ENCODE measurements at regions not wholly inside any gene's neighbourhood (a gene's known extent, or its start where the extent isn't known, plus 50 kb on each side); places are given as distances from the start of the nearest gene placed in this dataset.

DNA sequence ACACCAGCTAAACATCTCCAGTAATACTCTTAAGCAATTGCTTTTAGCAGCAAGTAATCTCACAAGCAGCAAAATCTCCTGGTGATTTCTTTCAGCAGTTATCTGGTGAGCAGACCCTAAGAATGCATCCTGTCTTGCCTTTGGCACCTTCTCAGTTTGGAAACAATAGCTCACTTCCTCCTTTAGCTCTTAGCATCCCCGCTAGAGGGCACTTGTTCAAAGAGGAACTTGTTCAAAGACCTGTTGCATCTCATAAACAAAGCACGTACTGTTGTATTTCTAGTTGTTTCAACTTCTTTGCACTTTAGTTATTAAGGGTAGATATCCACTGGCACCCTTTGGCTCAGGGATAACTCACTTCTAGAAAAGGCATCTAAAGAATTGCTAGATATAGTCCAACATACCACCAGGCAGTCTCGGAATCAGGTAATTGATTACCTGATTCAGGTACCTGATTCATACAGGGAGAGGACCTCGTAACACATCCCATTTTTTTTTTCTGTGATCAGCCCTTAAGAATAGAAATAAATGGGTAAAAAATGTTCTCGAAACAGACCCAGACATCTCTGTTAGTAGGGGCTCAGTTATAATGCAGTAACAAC is 81.9 kb upstream of the QRFPR start:
- Histone ChIP-seq H3K4me2 (no peak overlapping the region), H3K9me3 (ENCODE audit: insufficient read depth, low read depth) (no peaks in the 10 kb centered on the region), H3K27me3 (ENCODE audit: insufficient read depth, low read depth) (no peaks in the 10 kb centered on the region), H3K27ac (no peak overlapping the region), H3K4me3 (no peak overlapping the region), H3K36me3 (ENCODE audit: low read depth) (no peaks in the 10 kb centered on the region), H3K4me1 (replicated peaks; ENCODE audit: insufficient read depth) (no peaks in the 10 kb centered on the region), H4K20me1 (ENCODE audit: insufficient read depth) (no peaks in the 10 kb centered on the region), H3K79me2 (ENCODE audit: low read depth) (no peaks in the 10 kb centered on the region), H3K9me2 (ENCODE audit: insufficient read depth) (no peaks in the 10 kb centered on the region), H3F3A (ENCODE audit: insufficient read depth, low read depth) (no peaks in the 10 kb centered on the region), H2AFZ (no peak overlapping the region)
- TF ChIP-seq EZH2 (IDR thresholded peaks at IDR 0.05; ENCODE audit: low read depth), result no peak
- TF ChIP-seq, protein P1, sequence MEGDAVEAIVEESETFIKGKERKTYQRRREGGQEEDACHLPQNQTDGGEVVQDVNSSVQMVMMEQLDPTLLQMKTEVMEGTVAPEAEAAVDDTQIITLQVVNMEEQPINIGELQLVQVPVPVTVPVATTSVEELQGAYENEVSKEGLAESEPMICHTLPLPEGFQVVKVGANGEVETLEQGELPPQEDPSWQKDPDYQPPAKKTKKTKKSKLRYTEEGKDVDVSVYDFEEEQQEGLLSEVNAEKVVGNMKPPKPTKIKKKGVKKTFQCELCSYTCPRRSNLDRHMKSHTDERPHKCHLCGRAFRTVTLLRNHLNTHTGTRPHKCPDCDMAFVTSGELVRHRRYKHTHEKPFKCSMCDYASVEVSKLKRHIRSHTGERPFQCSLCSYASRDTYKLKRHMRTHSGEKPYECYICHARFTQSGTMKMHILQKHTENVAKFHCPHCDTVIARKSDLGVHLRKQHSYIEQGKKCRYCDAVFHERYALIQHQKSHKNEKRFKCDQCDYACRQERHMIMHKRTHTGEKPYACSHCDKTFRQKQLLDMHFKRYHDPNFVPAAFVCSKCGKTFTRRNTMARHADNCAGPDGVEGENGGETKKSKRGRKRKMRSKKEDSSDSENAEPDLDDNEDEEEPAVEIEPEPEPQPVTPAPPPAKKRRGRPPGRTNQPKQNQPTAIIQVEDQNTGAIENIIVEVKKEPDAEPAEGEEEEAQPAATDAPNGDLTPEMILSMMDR (conservative IDR thresholded peaks at IDR 0.05), result peak; percentile 76
- CTCF ChIA-PET, result interaction anchor here (0.7 to 1.0 kb wide), 4 partner anchors 30 to 407 kb away, joined by 3 to 6 read pairs (median 4); no protein-coding TSS in a partner anchor
- POLR2A ChIA-PET (ENCODE audit: unreplicated experiment), result interaction anchor here (0.6 to 0.7 kb wide), 2 partner anchors 11 to 195 kb away, joined by 3 to 5 read pairs; no protein-coding TSS in a partner anchor
- DNase-seq, result peak; percentile 25 to 41
- intact Hi-C loops (cut with micrococcal nuclease; ENCODE audit: unreplicated experiment), result loop anchor here (2.0 to 5.0 kb wide), 2 partner anchors 195 to 274 kb away; no protein-coding TSS in a partner anchor
- BruUV-seq (replicated peaks), result no TSS peak

DNA sequence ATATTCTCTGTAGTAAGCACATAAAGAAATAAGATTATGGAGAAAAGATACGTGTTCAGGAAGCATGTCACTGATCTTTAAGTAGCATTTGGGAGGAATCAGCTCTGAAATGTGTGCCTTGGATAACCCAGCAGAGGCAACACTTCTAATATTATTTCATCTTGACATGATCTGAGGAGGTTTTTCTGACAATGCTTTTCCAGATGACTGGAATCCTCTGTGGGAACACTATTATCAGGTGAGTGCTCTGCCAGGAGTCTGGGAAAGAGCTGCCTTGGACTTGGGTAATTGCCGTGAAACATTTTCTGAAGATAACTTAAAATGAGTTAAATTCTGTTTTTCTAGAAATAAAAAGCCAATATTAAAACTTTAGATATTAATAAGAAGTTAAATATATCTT is 78.2 kb upstream of the QRFPR start:
- intact Hi-C loops (cut with micrococcal nuclease; ENCODE audit: unreplicated experiment), result no loop called here
- BruUV-seq (replicated peaks), result no TSS peak
- DNase-seq, result no peak
- POLR2A ChIA-PET (ENCODE audit: unreplicated experiment), result no interaction called here
- Histone ChIP-seq H4K20me1 (ENCODE audit: insufficient read depth) (no peaks in the 10 kb centered on the region), H3K4me2 (no peak overlapping the region), H3K27me3 (ENCODE audit: insufficient read depth, low read depth) (no peaks in the 10 kb centered on the region), H3K4me1 (replicated peaks; ENCODE audit: insufficient read depth) (peaks cover 5% of the 10 kb centered on the region; the same call in 1 of the 2 replicates), H3F3A (ENCODE audit: insufficient read depth, low read depth) (no peaks in the 10 kb centered on the region; the same call in 1 of the 2 replicates), H3K9me2 (ENCODE audit: insufficient read depth) (no peaks in the 10 kb centered on the region), H2AFZ (no peak overlapping the region), H3K27ac (no peak overlapping the region), H3K4me3 (no peak overlapping the region), H3K36me3 (ENCODE audit: low read depth) (no peaks in the 10 kb centered on the region), H3K9me3 (ENCODE audit: insufficient read depth, low read depth) (no peaks in the 10 kb centered on the region), H3K79me2 (ENCODE audit: low read depth) (no peaks in the 10 kb centered on the region)
- CTCF ChIA-PET, result no interaction called here
- TF ChIP-seq EZH2 (IDR thresholded peaks at IDR 0.05; ENCODE audit: low read depth), result no peak
- TF ChIP-seq, protein P1 (conservative IDR thresholded peaks at IDR 0.05), result no peak

DNA sequence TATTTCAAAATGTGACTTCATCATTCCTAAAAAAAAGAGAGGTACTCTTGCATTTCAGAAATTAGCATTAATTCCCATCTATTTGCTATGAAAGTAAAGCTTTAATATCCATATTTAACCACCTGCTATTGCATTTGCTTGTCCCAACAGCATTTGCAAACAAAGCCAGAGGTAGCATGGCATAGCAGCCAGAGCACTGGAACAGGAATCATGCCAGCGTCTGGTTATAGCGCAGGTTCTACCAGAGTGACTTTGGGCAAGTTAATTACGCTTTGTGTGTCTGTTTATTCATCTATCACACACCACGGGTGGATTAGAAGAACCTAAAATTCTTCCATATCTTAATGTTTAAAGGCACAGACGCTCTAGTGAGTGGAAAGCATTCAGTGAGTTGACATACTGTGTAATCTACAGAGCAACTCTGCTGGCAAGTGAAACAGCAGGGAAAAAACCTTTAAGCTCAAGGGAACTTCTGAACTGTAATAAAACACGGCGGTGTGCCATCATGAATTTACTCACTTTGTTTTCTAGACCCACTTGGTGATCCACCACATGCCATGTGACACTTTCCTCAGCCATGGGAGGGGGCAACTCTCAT is 76.6 kb upstream of the QRFPR start:
- H3K27ac ChIP-seq, result no peak overlapping the region
- ChIA-PET CTCF (no interaction called here), POLR2A (ENCODE audit: unreplicated experiment) (no interaction called here)
- no peaks in the 10 kb centered on the region for H4K20me1 ChIP-seq (ENCODE audit: insufficient read depth)
- DNase-seq, result no peak
- H3K4me3 ChIP-seq, result no peak overlapping the region
- no TSS peak for BruUV-seq (replicated peaks)
- no peak overlapping the region for H3K4me2 ChIP-seq
- no peaks in the 10 kb centered on the region for H3K9me2 ChIP-seq (ENCODE audit: insufficient read depth)
- no peaks in the 10 kb centered on the region for H3K36me3 ChIP-seq (ENCODE audit: low read depth)
- intact Hi-C loops (cut with micrococcal nuclease; ENCODE audit: unreplicated experiment), result no loop called here
- H2AFZ ChIP-seq, result 0 out of 2 replicates have a peak overlapping the region, but pooled peaks have one; percentile 9
- H3K79me2 ChIP-seq (ENCODE audit: low read depth), result no peaks in the 10 kb centered on the region
- H3F3A ChIP-seq (ENCODE audit: insufficient read depth, low read depth), result no peaks in the 10 kb centered on the region; the same call in 1 of the 2 replicates
- no peaks in the 10 kb centered on the region for H3K9me3 ChIP-seq (ENCODE audit: insufficient read depth, low read depth)
- H3K4me1 ChIP-seq (replicated peaks; ENCODE audit: insufficient read depth), result peaks cover 5% of the 10 kb centered on the region; the same call in 1 of the 2 replicates
- H3K27me3 ChIP-seq (ENCODE audit: insufficient read depth, low read depth), result no peaks in the 10 kb centered on the region
- TF ChIP-seq, protein P1 (conservative IDR thresholded peaks at IDR 0.05), result no peak
- no peak for TF ChIP-seq EZH2 (IDR thresholded peaks at IDR 0.05; ENCODE audit: low read depth)
